GM04504 (cell line): ENCODE measurements at regions not wholly inside any gene's neighbourhood (a gene's known extent, or its start where the extent isn't known, plus 50 kb on each side); places are given as distances from the start of the nearest gene placed in this dataset.
"Not testable (repeated sequence)": the region's sequence is repeated elsewhere in the genome, so short reads cannot be mapped to it uniquely, and the experiment has no call there.

Experiments used
- DNase-seq: peaks from one replicate; pipeline ENCODE4 v3.0.0-alpha.2; 2012; ENCODE audit warnings: low read depth

- peak; percentile 67 for DNase-seq
These were observed 53.3 kb downstream of the OLFML3 start for GRCh38 chr1:114032271-114033215.

- DNase-seq: no peak
These were observed 54.0 kb downstream of the OLFML3 start for GRCh38 chr1:114033216-114033706.

- DNase-seq: no peak
These were observed 54.7 kb downstream of the OLFML3 start for GRCh38 chr1:114033961-114034360.

GRCh38 chr1:114034567-114035303 is 55.5 kb downstream of the OLFML3 start:
- no peak for DNase-seq

GRCh38 chr1:114035304-114035700 is 56.0 kb downstream of the OLFML3 start:
- no peak for DNase-seq

GRCh38 chr1:114036841-114037630 is 57.8 kb downstream of the OLFML3 start:
- DNase-seq: not testable (repeated sequence)

GRCh38 chr1:114037631-114037890 is 58.3 kb downstream of the OLFML3 start:
- DNase-seq: no peak

GRCh38 chr1:114037962-114038816 is 58.9 kb downstream of the OLFML3 start:
- DNase-seq: no peak
